ENCODE measurements at regions not wholly inside any gene's neighbourhood (a gene's known extent, or its start where the extent isn't known, plus 50 kb on each side); places are given as distances from the start of the nearest gene placed in this dataset.

DNA sequence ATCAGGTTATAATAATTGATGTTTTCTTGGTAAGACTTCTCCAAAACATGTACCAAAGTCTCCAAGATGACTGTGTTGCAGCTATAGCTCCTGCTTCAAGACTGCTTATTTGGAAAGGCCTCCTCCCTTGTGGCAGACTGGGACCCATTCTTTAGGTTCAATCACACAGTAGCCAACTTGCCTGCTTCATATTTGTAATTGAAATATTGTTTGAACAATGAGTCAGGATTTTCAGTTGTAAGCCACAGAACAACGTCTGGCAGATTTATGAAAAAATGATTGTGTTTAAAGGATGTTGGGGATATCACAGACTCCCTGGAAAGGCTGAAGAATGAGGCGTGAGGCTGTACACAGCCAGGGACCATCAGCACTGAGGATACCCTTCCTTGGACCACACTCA is 458.9 kb downstream of the MED10 start:
- TF ChIP-seq CTCF (IDR thresholded peaks at IDR 0.05) (no peak), POLR2A (IDR thresholded peaks at IDR 0.05) (no peak)
